ENCODE measurements at regions not wholly inside any gene's neighbourhood (a gene's known extent, or its start where the extent isn't known, plus 50 kb on each side); places are given as distances from the start of the nearest gene placed in this dataset.

- TF ChIP-seq, protein P1, sequence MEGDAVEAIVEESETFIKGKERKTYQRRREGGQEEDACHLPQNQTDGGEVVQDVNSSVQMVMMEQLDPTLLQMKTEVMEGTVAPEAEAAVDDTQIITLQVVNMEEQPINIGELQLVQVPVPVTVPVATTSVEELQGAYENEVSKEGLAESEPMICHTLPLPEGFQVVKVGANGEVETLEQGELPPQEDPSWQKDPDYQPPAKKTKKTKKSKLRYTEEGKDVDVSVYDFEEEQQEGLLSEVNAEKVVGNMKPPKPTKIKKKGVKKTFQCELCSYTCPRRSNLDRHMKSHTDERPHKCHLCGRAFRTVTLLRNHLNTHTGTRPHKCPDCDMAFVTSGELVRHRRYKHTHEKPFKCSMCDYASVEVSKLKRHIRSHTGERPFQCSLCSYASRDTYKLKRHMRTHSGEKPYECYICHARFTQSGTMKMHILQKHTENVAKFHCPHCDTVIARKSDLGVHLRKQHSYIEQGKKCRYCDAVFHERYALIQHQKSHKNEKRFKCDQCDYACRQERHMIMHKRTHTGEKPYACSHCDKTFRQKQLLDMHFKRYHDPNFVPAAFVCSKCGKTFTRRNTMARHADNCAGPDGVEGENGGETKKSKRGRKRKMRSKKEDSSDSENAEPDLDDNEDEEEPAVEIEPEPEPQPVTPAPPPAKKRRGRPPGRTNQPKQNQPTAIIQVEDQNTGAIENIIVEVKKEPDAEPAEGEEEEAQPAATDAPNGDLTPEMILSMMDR (IDR thresholded peaks at IDR 0.05) = no peak
- TF ChIP-seq ZFX (IDR thresholded peaks at IDR 0.05; ENCODE audit: borderline replicate concordance) = no peak
These were observed 161.4 kb upstream of the ZNF462 start for GRCh38 chr9:106701611-106702010.

All from 22Rv1 (cell line).